ENCODE measurements at regions not wholly inside any gene's neighbourhood (a gene's known extent, or its start where the extent isn't known, plus 50 kb on each side); places are given as distances from the start of the nearest gene placed in this dataset.
"Not testable (repeated sequence)": the region's sequence is repeated elsewhere in the genome, so short reads cannot be mapped to it uniquely, and the experiment has no call there.

GRCh38 chr15:31488437-31489204, 162.0 kb downstream of the KLF13 start:
- DNase-seq, result peak; percentile 90

DNA sequence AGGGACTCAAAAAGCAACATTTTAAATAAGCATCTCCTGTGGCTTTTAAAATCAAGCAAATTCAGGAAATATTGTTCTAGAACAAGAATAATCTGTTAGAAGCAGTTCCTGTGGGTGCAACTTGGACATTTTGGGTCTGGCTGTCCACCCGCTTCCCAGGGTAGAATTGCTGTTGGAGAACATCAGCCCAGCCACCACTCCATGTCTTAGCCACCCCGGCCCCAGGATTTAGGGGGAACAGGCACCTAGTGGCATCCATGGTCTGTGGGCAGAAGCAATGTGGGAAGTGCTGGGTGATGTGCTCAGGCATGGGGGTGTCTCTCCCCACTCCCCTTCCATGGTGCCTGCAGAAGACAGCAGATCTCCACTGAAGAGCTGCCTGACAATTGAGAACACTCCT, 162.6 kb downstream of the KLF13 start:
- no peak for DNase-seq

GRCh38 chr15:31489801-31490646, 163.4 kb downstream of the KLF13 start:
- peak; percentile 87 for DNase-seq

DNA sequence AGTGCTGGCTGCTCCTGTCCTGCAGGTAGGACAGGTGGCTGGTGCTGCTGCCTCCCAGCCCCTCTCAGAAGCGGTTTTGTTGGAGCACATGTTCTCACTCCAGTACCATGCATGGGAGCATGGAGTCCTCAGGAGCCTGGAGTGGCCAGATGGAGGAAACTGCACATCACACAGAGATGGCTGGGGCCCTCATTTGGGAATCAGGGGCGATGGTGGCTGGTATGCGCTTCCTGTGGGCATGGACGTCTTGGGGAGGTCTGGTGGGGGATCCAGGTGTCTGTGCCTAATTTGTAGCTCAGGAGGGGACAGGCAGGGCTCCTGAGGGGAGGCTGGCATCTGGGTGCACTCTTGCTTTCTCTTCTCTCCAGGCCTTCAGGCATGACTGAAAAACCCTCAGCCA, 168.2 kb downstream of the KLF13 start:
- DNase-seq, result no peak

- DNase-seq, result no peak
These were observed 168.6 kb downstream of the KLF13 start for GRCh38 chr15:31495281-31495680.

- DNase-seq, result no peak
These were observed 171.2 kb downstream of the KLF13 start for GRCh38 chr15:31497838-31498237.

DNA sequence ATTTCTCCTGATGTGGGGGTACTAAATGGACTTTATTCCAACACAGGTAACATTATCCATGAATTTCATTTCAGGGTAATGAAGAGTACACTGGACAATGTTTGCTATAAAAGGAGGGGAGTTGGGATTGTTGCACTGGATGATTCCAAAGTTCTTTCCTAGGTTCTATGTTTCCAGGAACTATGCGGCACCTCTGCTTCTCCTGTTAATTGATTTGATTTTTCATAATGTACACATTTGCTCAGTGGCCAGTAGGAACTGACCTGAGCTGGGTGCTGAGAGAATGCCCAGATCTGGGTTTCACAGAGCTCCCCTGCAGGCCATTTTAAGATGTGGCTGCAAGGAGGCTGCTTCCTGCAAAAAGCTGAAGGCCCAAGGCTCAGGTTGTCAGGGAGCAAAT, 171.7 kb downstream of the KLF13 start:
- no peak for DNase-seq

DNA sequence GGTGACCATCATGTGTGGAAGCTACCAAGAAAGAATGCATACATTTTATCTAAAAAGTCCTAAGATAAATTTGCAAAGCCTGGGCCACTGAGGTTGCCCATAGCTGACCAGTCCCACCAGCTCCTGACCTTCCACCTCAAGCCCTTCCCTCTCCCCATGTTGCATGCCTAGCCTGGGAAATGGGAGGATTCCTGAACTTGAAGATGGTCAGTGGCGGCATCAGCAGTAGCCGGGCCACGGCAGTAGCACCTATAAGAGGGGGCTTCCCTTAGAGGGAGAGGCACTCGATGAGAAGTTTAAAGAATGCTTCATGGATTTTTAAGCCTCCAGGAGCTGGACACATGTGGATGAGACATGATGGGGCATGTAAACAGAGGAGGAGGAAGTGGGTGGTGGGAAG, 172.1 kb downstream of the KLF13 start:
- no peak for DNase-seq

DNA sequence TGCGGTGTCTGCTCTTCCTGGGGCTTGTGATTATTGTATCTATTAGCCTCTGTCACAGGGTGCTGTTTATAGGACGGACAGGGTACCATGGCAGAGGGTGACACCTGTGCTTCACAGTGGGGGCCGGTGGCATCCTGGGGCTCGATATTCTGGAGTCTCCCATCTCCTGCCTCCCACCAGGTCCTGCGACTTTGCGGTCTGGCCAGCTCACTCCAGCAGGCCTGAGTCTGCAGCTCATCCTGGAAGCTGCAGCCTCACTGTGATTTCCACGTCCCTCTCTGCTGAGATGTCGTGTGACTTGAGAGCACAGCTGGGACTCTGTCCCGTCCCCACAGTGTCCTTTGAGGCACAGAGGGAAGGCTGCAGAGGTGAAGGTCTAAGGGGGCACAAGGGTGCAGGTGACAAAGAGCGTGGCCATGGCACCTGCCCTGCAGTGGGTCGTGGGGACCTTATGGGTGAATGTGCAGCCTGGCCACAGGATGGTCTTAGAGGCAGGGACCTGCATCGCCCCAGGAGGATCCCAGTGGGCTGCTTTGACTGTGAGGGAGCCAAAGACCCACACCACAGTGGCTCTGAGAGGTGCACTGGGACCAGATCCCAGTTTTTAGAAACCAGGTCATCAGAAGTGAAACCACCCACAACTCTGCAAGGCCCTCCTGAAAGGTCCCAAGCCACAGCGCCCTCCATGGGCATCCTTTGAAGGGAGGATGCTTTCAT, 172.8 kb downstream of the KLF13 start:
- DNase-seq, result no peak

DNA sequence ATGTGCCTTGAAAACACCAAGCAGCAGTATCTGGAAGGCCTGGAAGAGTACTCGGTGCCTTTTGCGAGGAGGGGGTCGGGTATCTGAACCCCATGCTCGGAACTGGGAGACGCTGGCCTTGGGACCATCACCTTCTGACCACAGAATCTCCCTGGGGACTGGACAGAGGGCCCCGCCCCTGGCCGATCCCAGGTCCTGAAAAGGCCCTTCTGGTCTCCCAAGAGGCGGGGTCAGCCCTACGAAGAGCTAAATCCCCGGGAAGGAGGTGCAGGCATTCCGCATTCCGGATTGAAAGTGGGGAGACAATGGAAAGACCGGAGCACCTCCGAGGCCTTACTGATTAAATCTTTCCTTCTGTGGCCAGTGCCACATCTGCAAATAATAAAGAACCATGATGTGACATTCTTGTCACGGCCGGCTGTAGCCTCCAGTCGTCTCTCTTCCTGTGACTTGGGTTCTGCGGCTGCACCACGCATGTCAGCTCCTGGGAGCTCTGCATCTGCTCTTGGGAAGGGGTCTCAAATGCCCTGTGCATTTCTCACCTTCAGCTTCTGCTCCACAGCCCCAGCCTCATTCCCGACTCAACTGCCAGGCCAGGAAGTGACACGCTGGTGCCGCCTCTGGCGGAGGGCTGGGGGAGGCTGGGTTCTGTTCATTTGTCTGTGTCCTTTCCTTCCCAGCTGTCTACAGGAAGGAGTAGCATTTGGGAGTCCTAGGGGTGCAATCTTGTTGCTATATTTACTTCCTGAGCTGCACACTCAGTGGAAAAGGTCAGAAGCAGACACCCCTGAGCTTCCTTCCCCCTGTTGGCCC, 173.5 kb downstream of the KLF13 start:
- DNase-seq, result no peak

DNA sequence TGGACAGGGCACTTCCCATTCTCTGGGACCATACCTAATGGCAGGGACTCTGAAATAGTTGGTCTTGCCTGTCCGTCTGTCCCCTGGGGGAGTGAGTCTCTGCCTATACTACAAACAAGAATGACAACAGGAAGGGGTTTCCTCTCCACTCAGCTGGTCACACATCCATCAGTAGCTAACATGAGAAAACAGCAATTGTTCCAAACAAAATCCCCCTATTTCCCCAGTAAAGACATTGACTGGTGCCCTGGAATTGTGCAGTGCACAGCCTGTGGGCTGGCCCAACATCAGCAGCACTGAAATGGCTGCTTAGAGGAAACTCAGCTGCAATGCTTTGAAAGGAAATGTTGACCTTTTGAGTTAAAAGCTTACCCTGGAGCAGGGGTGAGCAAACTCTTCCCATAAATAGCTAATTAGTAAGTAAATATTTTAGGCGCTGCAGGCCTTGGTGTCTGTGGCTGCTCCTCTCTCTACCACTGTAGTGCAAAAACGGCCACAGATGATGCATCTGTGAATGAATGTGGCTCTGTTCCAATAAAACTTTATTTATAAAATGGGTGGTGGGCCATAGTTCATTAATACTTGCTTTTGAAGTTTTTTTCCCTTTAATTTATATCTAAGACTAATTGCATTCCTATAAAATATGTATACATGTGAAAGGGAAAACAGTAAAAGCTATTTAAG, 174.3 kb downstream of the KLF13 start:
- DNase-seq, result no peak

DNA sequence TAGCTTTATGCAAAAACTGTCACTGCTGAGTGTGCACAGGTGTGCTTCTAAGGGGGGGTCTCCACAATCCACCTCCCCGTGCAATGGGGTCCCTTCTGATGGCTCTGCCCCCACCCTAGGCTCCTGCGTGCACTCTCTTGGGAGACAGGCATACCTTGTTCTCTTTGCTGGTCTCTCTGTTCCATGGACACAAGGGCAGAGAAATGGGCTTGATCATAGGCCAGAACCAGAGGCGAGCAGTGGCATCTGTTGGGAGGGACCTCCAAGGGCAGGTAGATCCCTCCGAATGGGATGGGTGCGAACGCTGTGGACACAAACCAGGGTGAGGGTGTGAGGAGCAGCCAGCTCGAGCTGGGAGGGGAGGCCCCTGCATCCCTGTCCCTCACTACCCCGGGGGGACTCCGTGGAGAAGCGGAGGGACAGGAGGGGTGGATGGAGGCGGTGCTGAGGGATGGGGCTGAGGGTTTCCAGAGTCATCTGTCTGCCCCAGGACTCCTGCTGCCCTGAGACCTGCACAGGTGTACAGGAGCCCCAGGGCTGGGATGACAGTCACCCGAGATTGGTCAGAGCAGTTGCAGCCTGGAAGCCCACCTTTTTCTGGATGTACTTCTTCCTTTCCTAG, 175.0 kb downstream of the KLF13 start:
- no peak for DNase-seq

- no peak for DNase-seq
These were observed 176.1 kb downstream of the KLF13 start for GRCh38 chr15:31502541-31503229.

GRCh38 chr15:31503256-31503655, 176.6 kb downstream of the KLF13 start:
- no peak for DNase-seq

DNA sequence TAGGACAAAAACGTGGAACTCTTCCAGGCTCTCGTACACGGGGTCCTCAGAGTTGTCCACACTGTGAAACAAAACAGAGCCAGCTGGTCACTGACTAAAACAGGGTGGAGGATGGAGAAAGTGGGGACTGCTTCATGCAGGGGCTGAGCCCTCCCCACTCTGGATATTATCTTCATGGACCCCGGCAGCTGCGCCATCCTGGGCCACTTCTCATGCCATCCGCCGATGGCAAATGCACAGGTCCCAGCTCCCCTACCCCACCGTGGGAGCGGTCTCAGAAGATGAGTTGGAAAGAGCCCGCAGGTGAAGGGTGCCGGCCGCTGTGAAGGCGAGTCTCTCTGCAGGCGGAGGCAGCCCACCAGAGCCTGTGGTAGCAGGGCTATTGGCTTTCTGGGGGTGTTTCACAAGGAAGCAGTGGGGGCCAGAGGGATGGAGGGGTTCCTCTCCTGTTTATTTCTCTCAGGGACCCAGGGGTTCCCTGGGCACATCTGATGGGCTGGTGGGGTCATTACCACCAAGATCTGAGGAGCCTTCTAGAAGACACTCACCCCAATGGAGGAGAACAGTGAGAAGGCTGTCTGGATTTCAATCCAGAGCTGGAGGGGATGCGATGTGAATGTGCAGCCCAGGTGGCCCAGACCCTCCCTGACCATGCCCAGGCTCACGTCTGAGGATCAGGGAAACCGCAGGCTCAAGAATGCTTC, 177.3 kb downstream of the KLF13 start:
- no peak for DNase-seq

GRCh38 chr15:31504462-31504839, 177.8 kb downstream of the KLF13 start:
- DNase-seq, result no peak

- DNase-seq, result not testable (repeated sequence)
These were observed 180.9 kb downstream of the KLF13 start for GRCh38 chr15:31507573-31507972.

- no peak for DNase-seq
These were observed 182.0 kb downstream of the KLF13 start for GRCh38 chr15:31508656-31509055.

- no peak for DNase-seq
These were observed 183.4 kb downstream of the KLF13 start for GRCh38 chr15:31510057-31510456.

GRCh38 chr15:31511707-31512310, 185.2 kb downstream of the KLF13 start:
- no peak for DNase-seq

Measured in hematopoietic multipotent progenitor cell treated with erythropoietin and hydrocortisone succinate and interleukin-3 and kit ligand, for 6 days (in vitro differentiated cells).